ENCODE measurements at regions not wholly inside any gene's neighbourhood (a gene's known extent, or its start where the extent isn't known, plus 50 kb on each side); places are given as distances from the start of the nearest gene placed in this dataset.
A peak's percentile ranks its signal among the peaks of the same experiment; 100 is the strongest.

GRCh38 chr2:118479020-118479419 is 368.4 kb downstream of the EN1 start:
- Histone ChIP-seq H3K4me3 (ENCODE audit: low read depth in 1 of 3, low read length in 3 of 3) (no peak overlapping the region), H3K4me1 (ENCODE audit: control insufficient read depth in 4 of 4, insufficient read depth in 4 of 4, low read length in 3 of 4) (peaks cover 0 to 6% (median 4%) of the 10 kb centered on the region in 4 donors), H3K27me3 (ENCODE audit: control insufficient read depth in 4 of 4, insufficient read depth in 4 of 4, low read length in 3 of 4) (no peaks in the 10 kb centered on the region), H3K27ac (ENCODE audit: low read depth in 1 of 2, low read length in 2 of 2) (no peak overlapping the region), H3K36me3 (ENCODE audit: control insufficient read depth in 4 of 4, insufficient read depth in 3 of 4, low read depth in 1 of 4, low read length in 3 of 4) (no peaks in the 10 kb centered on the region), H3K9ac (ENCODE audit: low read depth in 1 of 2, low read length in 2 of 2) (no peak overlapping the region), H3K9me3 (ENCODE audit: control insufficient read depth in 4 of 4, low read length in 3 of 4) (no peaks in the 10 kb centered on the region)
- WGBS = 96% methylated on average over 5 of the region's 5 CpGs
- DNase-seq (ENCODE audit: low spot score) = no peak
- TF ChIP-seq HNF4G (IDR thresholded peaks at IDR 0.05) (no peak), TAF1 (conservative IDR thresholded peaks at IDR 0.05) (no peak), HNF4A (conservative IDR thresholded peaks at IDR 0.05) (no peak)

- Histone ChIP-seq H3K9me3 (ENCODE audit: control insufficient read depth in 4 of 4, low read length in 3 of 4) (no peaks in the 10 kb centered on the region), H3K27me3 (ENCODE audit: control insufficient read depth in 4 of 4, insufficient read depth in 4 of 4, low read length in 3 of 4) (no peaks in the 10 kb centered on the region), H3K9ac (ENCODE audit: low read depth in 1 of 2, low read length in 2 of 2) (no peak overlapping the region), H3K36me3 (ENCODE audit: control insufficient read depth in 4 of 4, insufficient read depth in 3 of 4, low read depth in 1 of 4, low read length in 3 of 4) (no peaks in the 10 kb centered on the region), H3K27ac (ENCODE audit: low read depth in 1 of 2, low read length in 2 of 2) (no peak overlapping the region), H3K4me1 (ENCODE audit: control insufficient read depth in 4 of 4, insufficient read depth in 4 of 4, low read length in 3 of 4) (peaks cover 0 to 6% (median 4%) of the 10 kb centered on the region in 4 donors), H3K4me3 (ENCODE audit: low read depth in 1 of 3, low read length in 3 of 3) (no peak overlapping the region)
- TF ChIP-seq TAF1 (conservative IDR thresholded peaks at IDR 0.05) (no peak), SP1 (IDR thresholded peaks at IDR 0.05) (peak; percentile 23), MAX (IDR thresholded peaks at IDR 0.05) (no peak), YY1 (IDR thresholded peaks at IDR 0.05) (no peak), RAD21 (IDR thresholded peaks at IDR 0.05) (no peak), ZBTB33 (IDR thresholded peaks at IDR 0.05) (no peak), JUND (IDR thresholded peaks at IDR 0.05) (no peak), RXRA (IDR thresholded peaks at IDR 0.05) (peak in 1 of 2 donors; percentile 35), ATF3 (IDR thresholded peaks at IDR 0.05) (no peak), CTCF (IDR thresholded peaks at IDR 0.05; ENCODE audit: low read depth, low read length, missing input control) (no peak), FOXA1 (IDR thresholded peaks at IDR 0.05) (no peak), HNF4G (IDR thresholded peaks at IDR 0.05) (no peak), REST (IDR thresholded peaks at IDR 0.05) (no peak), FOXA2 (IDR thresholded peaks at IDR 0.05) (no peak), HNF4A (conservative IDR thresholded peaks at IDR 0.05) (peak; percentile 31 to 45), NR2F2 (IDR thresholded peaks at IDR 0.05) (no peak), EGR1 (IDR thresholded peaks at IDR 0.05; ENCODE audit: low read depth in 2 of 2) (no peak), GABPA (IDR thresholded peaks at IDR 0.05 in 1 of 2, conservative IDR thresholded peaks at IDR 0.05 in 1 of 2) (no peak)
- DNase-seq (ENCODE audit: low spot score) = no peak
- WGBS = 45% methylated on average over 8 of the region's 8 CpGs
These were observed 370.2 kb downstream of the EN1 start for GRCh38 chr2:118477111-118477862.

All from liver (tissue), 8 donors.